HL-60 (cell line): ENCODE measurements at regions not wholly inside any gene's neighbourhood (a gene's known extent, or its start where the extent isn't known, plus 50 kb on each side); places are given as distances from the start of the nearest gene placed in this dataset.

Experiments used
- DNase-seq, 2 experiments: peaks; one replicate each; pipeline ENCODE4 v3.0.0-alpha.2; 2010 to 2020; ENCODE audit warnings: low read depth in 1 of 2, low spot score in 1 of 2
- H3K27ac ChIP-seq: fragments of 250-450 bp; sonication (Bioruptor Pico); replicated peaks from 2 replicates; pipeline ENCODE4 v1.5.1; 2020; ENCODE audit warnings: mild to moderate bottlenecking, moderate library complexity
- H3K27me3 ChIP-seq: fragments of 250-450 bp; sonication (Bioruptor Pico); 2 replicates; pipeline ENCODE4 v1.5.1; 2021; ENCODE audit warnings: mild to moderate bottlenecking, moderate library complexity; ENCODE audit not compliant: insufficient read depth, poor library complexity, severe bottlenecking
- H3K4me3 ChIP-seq: replicated peaks from 2 replicates; pipeline ENCODE4 v1.5.1; 2011; ENCODE audit warnings: mild to moderate bottlenecking, control low read depth, low read length; ENCODE audit not compliant: insufficient read depth
- CTCF ChIP-seq: IDR thresholded peaks from one replicate; pipeline ENCODE4 v1.5.1; 2011; ENCODE audit warnings: low read length, control low read depth, inconsistent platforms; ENCODE audit not compliant: insufficient read depth
- GABPA ChIP-seq: IDR thresholded peaks from 2 replicates; pipeline ENCODE4 v1.6.1; 2012; ENCODE audit warnings: low read depth
- POLR2AphosphoS5 ChIP-seq: IDR thresholded peaks from 2 replicates; pipeline ENCODE4 v1.6.1; 2012; ENCODE audit warnings: low read depth
- REST ChIP-seq: IDR thresholded peaks from 2 replicates; pipeline ENCODE4 v1.6.1; 2012; ENCODE audit warnings: low read depth; ENCODE audit not compliant: insufficient replicate concordance
- SPI1 ChIP-seq: IDR thresholded peaks from 2 replicates; pipeline ENCODE4 v1.6.1; 2012; ENCODE audit warnings: low read depth, mild to moderate bottlenecking, borderline replicate concordance

- H3K4me3 ChIP-seq, result no peak overlapping the region
- TF ChIP-seq CTCF (no peak), GABPA (no peak), REST (no peak), POLR2AphosphoS5 (no peak), SPI1 (no peak)
These were observed 50.1 kb upstream of the RHOBTB1 start for GRCh38 chr10:60994128-60994527.

More at GRCh38 chr10:60994128-60994527, 50.1 kb upstream of the RHOBTB1 start:
- DNase-seq, result no peak
- Histone ChIP-seq H3K27me3 (no peaks in the 10 kb centered on the region), H3K27ac (no peak overlapping the region)
